ENCODE measurements at regions not wholly inside any gene's neighbourhood (a gene's known extent, or its start where the extent isn't known, plus 50 kb on each side); places are given as distances from the start of the nearest gene placed in this dataset.
A peak's percentile ranks its signal among the peaks of the same experiment; 100 is the strongest.
"Not testable (repeated sequence)": the region's sequence is repeated elsewhere in the genome, so short reads cannot be mapped to it uniquely, and the experiment has no call there.

DNA sequence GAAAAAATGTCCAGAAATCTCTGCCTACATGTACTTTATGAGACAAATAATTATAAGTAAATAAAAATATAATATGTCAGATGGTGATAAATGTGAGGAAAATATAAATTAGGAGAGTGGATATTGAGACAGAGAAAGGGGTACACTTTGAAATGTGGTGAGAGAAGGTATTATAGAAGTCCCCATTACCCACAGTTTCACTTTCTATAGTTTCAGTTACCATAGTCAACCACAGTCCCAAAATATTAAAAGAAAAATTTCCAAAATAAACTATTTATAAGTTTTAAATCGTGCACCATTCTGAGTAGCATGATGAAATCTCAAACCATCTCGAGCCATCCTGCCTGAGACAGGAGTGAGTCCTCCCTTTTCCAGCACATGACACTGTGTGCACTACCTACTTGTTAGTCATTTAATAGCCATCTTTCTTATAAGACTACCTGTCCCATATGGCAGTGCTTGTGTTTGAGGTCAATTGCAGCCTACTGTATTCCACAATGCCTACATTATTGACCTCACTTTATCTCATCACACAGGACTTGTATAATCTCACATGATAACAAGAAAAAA is 653.7 kb downstream of the DACH1 start:
- no peak for DNase-seq

DNA sequence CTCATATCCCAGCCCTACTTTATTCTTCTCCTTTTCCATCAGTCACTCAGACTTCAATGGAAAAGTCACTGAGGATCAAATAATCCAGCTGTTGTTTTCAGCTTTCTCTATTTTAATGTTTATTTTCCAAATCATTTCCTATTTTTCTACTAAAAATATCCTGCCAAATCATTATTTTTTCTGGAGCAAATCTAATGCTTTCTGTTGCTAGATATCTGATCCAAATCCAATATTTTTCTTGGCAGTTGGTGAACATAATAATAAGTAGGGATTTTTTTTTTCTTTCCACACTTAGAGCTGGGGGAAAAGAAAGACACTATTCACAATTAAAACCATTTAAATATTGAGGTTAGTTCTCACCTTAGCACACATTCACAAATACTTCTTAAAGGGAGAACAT is 656.1 kb downstream of the DACH1 start:
- no peak for DNase-seq

DNA sequence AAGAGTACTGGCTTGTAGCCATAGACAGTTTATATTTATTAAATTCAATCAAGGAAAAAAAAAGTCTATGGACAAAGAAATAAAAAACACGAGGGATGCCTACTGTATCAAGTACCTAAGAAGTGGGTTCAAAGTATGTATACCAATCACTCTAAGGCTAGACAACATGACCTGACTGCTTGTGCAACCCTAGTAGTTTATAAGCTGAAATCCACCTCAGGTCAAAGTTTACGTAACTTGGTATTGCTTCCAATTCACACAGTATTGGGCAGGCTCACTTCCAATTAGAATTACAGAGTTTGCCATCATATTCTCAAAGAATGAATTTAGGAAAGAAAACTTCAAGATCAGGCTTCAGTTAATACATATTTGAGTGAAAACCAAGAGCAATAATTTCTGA is 657.8 kb downstream of the DACH1 start:
- DNase-seq: no peak

DNA sequence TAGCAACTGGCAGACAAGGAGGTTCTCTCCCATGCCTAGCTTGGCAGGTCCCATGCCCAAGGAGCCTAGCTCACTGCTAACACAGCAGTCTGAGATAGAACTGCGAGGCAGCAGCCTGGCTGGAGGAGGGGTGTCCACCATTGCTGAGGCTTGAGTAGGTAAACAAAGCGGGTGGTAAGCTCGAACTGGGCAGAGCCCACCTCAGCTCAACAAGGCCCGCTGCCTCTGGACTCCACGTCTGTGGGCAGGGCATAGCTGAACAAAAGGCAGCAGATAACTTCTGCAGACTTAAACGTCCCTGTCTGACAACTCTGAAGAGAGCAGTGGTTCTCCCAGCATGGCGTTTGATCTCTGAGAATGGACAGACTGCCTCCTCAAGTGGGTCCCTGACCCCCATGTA is 682.4 kb downstream of the DACH1 start:
- not testable (repeated sequence) for DNase-seq

DNA sequence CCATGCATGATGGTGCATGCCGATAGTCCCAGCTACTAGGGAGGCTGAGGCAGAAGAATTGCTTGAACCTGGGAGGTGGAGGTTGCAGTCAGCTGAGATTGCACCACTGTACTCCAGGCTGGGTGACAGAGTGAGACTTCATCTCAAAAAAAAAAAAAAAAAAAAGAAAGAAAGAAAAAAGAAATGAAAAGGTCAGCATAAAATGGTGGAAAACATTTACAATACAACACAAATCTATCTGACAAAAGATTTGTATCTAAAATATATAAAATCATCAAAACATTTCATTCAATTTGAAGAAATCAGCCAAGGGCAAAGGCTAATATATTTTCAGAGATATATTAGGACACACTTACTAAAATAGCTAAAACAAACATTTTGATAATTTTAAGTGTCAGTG is 683.7 kb downstream of the DACH1 start:
- not testable (repeated sequence) for DNase-seq

DNA sequence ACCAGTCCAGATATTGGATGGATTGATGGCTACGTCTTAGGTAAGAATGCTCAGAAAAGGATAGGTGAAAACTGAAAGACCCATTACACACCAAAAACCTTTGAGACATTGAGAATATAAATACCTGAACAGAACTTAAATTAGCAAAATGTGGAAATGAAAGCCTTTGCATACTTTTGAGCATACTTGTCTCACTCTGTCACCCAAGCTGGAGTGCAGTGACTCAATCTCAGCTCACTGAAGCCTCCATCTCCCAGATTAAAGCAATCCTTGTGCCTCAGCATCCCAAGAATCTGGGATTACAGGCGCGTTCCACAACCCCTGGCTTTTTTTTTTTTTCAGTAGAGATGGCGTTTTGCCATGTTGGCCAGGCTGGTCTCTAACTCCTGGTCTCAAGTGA is 695.3 kb downstream of the DACH1 start:
- DNase-seq: no peak

DNA sequence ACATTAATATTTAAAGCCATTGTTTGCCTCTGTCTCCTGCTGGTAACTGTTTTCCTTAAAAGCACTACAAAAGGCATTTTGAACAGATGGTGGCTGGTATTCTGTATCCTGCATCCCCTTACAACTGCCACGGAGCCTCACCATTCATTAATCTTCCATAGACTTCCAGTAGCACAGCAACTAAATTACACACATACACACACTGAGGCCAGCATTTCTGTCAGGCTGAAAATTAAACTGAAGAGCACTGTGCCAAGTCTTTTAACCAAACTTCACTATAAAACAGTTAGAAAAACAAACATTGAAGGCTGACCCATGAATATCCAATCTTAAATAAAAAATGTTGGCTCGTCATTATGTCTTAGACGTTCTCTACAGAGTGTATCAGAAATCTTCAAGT is 697.8 kb downstream of the DACH1 start:
- DNase-seq: peak; percentile 43

DNA sequence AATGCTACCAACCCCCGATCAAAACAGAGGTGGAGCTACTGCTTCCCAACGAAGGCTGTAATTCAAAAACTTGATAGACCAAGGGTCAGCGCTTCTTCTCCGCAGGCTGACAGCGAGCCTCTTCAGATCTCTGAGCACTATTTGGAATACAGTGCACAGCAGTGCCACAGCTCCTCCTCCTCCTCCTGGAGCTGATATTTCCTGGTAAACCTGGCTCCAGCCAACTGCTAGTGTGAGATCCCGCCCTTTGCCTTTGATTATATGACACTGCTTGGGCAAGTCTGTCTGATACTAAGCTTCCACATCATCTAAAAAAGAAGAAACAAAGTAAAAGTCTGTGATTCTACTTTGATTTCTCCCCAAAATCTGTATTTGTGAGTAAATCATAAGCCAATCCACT is 710.5 kb downstream of the DACH1 start:
- no peak for DNase-seq

DNA sequence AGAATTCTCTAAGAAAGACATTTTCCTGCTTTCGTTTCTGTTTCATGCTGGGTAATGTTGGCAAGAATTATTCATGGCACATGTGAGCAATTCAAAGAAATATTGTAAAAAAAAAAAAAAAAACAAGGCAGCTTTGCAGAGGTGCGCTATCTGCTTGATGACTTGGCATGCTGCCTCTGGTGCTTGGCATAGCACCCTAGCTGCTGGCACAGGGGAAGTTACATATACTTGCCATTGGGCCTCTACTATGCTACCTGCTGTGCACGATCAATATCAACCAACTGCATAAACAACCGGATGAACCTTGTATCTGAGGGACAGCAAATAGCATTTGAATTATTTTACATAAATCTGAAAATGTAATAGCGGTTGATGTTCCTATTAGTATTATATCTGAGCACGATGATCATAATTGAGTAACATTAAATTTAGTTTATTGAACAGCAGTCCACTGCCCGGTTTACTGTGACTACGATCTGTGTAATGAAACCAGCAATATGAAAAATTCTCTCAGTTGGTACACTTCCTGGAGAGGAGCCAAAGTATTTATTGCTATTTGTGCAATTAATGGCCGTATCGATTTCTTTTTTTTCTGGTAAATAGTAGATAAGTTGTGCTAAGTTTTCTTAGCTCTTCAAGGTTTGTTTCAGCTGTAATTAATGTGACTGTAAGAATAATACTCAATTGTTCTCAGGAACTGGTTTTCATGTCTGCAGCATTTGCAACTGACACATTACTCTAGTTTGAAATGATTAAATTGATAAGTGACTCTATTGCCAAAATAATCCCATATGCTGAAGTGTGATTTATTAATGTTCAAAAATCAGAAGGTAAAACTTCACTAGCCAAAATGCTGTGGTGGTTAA is 717.3 kb downstream of the DACH1 start:
- peak; percentile 95 for DNase-seq

DNA sequence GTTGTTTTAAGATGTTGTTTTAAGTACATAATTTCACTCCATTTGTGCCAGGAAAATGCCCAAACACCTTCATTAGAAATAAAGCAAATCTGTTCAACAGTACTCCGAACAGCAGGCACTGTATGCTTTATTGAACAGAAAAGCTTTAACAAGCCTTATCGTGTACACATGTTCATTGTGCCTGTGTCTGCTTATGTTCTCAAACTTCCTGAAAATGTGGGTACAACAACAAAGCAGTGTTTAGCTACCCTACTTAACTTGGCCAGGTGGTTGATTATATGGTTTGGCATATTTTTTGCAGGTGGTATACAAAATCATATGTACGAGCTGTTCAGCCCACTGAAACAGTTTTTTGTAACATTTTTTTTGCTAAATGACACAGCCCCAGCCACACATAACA is 718.0 kb downstream of the DACH1 start:
- peak; percentile 67 for DNase-seq

DNA sequence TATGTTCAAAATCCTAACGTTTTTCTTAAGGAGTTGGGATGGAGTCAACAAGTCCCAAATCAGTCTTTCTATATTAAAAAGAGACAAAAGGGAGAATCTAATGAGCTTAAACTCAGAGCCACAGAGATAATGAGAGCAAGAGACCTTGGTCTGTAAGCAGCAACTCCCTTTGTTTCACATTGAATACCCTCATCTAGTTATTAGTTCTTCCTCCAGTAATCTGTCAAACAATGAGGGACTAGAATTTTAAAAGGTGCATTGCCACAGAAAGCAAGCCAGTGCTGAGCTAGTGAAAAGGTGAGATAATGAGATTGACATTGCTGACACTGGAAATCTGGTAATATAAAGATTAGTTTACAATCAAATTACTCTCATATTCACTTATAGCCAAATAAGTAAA is 718.6 kb downstream of the DACH1 start:
- peak; percentile 71 for DNase-seq

DNA sequence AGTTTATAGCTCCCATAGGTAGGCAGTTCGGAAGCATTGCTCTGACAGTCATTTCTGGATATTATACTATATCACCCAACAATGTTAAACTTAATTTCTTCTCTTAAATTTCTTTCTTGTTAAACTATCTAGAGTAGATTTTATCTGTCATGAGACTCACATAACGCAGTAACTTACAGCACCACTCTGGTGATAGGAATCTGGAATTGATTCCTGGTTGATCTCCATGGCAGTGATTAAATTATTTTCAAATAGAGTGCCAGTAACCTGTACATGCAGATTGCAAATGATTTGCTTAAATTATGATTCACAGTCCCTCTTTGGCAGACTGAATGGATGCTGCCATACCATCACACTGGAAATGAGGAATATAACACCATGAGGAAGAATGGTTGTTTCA is 722.1 kb downstream of the DACH1 start:
- no peak for DNase-seq

DNA sequence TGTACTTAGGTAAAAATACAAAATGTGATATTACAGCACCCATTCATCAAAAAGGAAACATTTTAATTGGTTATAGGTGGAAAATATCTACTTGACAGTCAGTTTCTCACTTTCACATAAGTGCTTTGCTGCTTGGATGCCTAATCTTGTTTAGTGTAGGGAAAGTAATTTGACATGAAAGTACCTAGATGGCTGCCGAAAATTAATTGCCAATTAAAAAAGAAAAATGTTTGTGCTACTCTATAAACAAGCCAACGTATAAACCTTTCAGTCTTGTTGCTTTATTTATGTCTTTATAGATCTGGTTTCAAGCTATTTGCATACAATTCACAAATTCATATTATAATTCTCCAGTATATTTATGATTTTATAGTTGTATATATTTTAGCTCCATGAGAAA is 729.9 kb downstream of the DACH1 start:
- no peak for DNase-seq

DNA sequence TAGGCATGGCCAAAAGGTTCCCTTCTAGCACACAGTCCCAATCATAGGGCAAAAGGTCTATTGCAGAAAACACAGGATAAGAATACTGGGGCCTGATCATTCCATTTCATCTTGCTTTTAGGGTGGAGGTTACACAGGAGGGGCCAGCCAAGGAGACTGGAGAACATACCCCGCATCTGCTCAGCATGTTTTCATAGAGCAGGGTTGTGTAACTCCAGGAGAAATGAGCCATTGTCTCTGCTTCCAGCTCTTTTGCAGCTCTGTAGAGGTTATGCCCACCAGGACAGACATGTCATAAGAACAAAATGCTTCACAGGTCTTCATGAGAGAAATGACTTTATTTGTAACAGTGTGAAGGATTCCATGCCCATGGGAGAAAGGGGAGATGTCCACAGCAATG is 742.8 kb downstream of the DACH1 start:
- no peak for DNase-seq

DNA sequence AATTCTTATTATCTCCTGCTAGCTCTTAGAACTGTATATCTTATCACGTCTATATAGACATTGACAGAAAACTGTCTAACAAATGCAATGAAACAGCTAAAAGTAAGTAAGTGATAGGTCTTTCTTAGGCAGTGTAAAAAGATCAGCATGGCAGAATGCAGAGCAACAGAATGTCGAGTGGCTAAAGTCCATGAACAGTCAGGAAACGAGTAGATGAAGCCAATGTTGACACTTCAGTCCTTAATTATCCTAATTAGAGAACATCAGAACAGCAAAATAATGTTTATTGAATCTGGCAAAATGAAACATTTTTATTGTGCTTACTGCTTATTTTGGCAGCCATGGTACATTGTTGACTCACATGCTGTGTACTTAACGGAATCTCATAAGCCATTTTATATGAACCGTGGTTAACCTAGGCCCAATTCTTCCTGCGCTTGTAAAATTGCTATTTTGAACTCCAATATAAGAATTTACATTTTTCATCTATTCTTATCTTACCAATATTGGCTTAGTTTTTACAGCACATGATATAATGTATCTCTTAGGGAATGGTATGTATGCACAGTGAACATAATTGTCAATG is 748.1 kb downstream of the DACH1 start:
- peak; percentile 49 for DNase-seq

DNA sequence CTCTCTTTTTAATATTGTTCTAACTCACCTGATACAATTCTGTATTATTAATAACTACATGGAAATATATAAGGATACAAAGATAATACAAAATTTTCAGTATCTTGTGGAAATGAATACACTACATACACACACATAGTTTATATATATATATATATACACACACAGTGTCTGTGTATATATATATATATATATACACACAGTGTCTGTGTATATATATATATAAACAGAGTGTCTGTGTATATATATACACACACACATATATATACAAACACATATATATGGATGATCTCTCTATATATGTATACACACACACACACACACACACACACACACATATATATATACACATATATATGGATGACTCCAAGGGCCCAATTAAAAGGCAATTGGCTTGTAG is 749.1 kb downstream of the DACH1 start:
- DNase-seq: no peak

DNA sequence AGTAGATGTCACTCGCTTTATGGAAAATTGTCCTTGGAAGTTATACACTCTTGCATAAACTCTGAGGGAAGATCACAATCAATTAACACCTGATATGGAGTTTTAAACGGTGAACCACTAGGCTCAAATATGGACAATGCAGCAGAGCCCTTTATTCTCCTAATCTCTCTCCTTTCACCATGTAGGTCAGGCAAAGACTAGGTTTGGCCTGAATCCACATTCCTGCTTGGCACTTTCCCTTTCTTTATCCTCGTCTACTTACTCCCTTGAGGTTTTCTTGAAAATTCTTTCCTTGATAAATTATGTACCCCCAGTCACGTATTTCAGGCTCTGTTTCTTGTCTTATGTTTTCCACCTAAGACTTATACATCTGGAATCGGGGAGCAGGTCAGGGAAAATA is 751.7 kb downstream of the DACH1 start:
- no peak for DNase-seq

DNA sequence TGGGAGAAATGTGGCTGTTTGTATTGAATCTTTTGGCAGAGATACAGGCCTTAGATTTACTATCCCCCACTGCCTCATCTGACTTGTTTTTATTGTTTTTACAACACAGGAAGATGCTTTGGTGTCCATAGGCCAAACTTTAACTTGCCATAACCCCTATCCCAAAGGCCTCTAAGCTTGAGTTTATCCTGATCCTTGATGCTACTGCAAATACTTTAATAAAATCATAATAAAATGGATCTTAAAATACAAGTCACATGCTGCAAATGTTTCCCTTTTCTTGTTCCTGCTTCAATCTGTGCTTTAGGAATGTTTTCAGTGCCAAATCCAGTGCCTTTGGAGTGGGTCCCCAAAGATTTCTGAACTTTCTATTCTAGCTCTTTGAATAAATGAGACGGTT is 770.6 kb downstream of the DACH1 start:
- no peak for DNase-seq

DNA sequence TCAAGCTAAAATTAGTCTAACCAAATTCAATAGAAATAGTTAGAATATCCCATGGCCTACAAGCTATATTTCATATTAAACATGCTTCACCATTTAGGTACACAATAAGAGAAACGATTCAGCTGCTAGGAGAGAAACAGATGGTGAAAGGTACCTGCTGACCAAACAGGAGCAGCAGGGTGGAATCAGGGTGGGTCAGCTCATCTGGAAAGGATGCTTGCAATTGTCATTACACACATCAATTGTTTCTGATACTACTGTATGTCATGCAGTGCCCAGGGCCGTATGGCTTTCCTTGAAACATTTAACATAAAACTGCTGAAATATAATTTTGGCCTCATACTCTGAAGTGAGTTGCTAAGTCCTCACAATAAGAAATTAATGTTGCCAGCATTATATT is 776.0 kb downstream of the DACH1 start:
- peak; percentile 88 for DNase-seq

DNA sequence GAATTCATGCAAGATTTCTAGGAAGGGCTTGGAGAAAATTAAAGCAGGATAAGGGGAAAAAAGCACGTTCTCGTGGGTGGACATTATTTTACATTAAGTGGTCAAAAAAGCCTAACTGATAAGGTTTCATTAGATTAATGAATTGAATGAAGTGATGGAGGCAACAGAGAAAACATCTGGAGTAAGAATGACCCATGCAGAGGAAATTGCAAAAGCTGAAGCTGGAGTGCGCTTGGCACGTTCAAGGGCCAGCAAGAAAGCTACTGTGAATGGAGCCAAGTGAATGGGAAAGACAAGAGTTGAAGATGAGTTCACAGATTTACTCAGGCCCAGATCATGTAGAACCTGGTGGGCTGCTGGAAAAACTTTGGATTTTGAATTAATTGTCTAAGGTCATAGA is 777.9 kb downstream of the DACH1 start:
- no peak for DNase-seq

DNA sequence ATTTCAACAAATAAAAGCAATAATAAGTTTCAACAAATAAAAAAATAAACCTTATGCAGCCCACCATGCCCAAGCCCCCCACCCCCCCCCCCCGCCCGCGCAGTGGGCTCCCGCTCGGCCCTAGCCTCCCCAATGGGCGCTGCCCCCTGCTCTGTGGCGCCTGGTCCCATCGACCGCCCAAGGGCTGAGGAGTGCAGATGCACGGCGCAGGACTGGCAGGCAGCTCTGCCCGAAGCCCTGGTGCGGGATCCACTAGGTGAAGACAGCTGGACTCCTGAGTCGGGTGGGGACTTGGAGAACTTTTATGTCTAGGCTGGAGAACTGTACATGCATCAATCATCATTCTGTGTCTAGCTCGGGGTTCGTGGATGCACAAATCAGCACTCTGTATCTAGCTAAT is 779.6 kb downstream of the DACH1 start:
- DNase-seq: no peak

DNA sequence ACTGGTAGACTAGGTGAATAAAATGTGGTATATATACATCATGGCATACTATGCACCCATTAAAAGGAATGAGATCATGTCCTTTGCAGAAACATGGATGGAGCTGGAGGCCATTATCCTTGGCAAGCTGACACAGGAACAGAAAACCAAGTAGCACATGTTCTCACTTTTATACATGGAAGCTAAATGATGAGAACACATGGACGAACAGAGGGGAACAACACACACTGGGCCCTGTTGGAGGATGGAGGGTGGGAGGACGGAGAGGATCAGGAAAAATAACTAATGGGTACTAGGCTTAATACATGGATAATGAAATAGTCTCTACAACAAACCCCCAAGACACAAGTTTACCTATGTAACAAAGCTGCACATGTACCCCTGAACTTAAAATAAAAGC is 780.0 kb downstream of the DACH1 start:
- no peak for DNase-seq

DNA sequence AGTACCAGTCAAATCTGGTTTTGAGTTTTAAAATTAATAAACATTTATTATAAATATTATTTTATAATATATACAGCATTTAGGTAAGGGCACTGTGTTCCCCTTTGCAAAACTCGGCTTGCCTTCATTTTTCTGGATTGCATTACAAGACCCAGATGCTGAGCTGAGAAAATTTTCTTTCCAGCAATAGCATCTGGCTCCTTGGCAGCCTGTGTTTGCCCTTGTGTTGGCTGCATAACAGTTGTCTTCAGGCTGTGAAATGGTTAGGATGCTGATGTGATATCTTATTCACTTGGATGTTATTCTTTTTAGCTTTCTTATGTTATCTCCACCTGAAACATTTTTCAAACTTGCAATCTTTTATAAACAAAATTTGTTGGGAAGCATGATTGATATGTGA is 784.4 kb downstream of the DACH1 start:
- no peak for DNase-seq

DNA sequence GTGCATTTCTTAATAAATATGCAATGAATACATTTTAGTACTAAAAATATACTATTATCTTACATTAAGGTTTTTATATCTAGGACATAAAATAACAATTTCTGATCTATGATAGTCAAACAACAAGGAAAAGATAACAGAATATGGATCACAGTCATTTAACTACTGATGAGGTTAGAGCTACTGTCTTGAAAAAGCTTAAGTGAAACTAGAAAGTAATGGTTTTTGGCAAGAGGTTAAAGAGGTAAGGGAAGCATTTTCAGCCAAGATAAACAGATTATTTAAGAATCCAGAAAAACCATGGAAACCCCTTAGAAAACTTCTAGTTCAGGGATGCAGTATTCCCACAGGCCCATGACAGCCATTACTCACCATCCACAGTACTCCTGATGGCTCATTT is 787.4 kb downstream of the DACH1 start:
- no peak for DNase-seq

DNA sequence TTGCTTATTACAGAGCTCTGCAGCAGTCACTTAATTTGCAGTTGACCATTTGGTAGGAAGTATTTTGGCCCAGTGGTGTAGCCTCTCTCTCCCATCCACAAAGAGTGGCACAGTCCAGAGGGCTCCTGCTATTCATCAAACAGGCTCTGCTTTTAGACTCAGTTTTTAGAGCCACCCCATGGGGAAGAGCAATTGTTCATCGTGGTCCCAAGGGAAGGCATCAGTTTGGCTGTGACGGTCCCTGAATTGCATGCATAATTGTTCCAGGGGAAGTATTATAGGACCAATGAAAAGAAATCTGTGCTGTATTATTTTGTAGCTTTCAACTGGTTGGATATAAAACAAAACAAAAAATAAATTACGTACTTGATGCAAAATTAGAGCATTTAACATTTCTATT is 799.0 kb downstream of the DACH1 start:
- DNase-seq: no peak

All from NCI-H146 (cell line).